ENCODE measurements at regions not wholly inside any gene's neighbourhood (a gene's known extent, or its start where the extent isn't known, plus 50 kb on each side); places are given as distances from the start of the nearest gene placed in this dataset.

DNA sequence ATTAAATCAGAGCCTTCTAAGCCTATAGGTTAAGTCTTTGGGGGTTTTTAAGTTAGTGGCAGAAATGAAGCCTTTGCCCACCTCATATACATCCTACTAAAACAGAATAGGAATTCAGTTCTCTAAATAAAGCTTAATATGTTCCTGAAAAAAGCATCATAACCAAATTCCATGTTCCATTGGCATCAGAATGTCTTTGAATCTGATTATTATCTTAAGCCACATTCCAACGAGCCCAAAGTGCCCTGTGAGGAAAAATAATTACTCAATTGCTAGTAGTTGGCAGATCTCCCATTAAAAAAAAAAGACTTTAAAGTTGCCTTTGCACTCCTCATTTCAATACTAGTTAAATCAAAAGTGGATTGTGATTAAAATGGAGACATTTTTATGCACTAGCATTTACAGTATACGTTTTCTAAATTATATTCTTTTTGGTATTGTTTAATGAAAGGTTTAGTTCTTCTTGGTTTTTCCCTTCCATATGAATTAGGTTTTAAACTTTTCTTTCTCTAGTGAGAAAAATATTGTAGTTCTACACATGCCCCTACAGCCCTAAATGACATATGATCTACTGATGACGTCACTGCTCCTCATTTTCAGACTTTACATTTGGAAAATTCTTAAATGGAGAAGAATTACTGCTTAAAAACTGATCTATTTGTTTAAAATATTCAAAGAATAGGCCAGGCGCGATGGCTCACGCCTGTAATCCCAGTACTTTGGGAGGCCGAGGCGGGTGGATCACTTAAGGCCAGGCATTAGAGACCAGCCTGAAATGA lies 54.3 kb upstream of the CABCOCO1 start:
- Histone ChIP-seq H3K9me3 (ENCODE audit: control insufficient read depth, low read length) (no peaks in the 10 kb centered on the region), H3K27me3 (ENCODE audit: control insufficient read depth, insufficient read depth, low read length, poor library complexity, severe bottlenecking) (no peaks in the 10 kb centered on the region), H3K36me3 (ENCODE audit: control insufficient read depth, insufficient read depth, low read length) (no peaks in the 10 kb centered on the region), H3K4me1 (ENCODE audit: control insufficient read depth, insufficient read depth, low read length) (no peaks in the 10 kb centered on the region), H3K27ac (ENCODE audit: low read depth, low read length) (no peak overlapping the region), H3K9ac (ENCODE audit: extremely low read depth, low read length, poor library complexity, severe bottlenecking) (no peak overlapping the region), H3K4me3 (ENCODE audit: low read length) (no peak overlapping the region)
- Mint-ChIP-seq H3K27ac (no peak overlapping the region), H3K27me3 (ENCODE audit: insufficient read depth) (peaks cover 4% of the 10 kb centered on the region), H3K36me3 (ENCODE audit: low read depth) (no peaks in the 10 kb centered on the region), H3K9me3 (no peaks in the 10 kb centered on the region), H3K4me1 (peaks cover 18% of the 10 kb centered on the region), H3K4me3 (no peak overlapping the region)
- no peak for DNase-seq
- 73 to 95% methylated on average over 3 to 7 of the region's 8 CpGs for WGBS, 2 experiments (ENCODE audit: insufficient coverage in 1 of 2, insufficient read length in 1 of 2)
- TF ChIP-seq, protein P1, sequence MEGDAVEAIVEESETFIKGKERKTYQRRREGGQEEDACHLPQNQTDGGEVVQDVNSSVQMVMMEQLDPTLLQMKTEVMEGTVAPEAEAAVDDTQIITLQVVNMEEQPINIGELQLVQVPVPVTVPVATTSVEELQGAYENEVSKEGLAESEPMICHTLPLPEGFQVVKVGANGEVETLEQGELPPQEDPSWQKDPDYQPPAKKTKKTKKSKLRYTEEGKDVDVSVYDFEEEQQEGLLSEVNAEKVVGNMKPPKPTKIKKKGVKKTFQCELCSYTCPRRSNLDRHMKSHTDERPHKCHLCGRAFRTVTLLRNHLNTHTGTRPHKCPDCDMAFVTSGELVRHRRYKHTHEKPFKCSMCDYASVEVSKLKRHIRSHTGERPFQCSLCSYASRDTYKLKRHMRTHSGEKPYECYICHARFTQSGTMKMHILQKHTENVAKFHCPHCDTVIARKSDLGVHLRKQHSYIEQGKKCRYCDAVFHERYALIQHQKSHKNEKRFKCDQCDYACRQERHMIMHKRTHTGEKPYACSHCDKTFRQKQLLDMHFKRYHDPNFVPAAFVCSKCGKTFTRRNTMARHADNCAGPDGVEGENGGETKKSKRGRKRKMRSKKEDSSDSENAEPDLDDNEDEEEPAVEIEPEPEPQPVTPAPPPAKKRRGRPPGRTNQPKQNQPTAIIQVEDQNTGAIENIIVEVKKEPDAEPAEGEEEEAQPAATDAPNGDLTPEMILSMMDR (conservative IDR thresholded peaks at IDR 0.05), result no peak

DNA sequence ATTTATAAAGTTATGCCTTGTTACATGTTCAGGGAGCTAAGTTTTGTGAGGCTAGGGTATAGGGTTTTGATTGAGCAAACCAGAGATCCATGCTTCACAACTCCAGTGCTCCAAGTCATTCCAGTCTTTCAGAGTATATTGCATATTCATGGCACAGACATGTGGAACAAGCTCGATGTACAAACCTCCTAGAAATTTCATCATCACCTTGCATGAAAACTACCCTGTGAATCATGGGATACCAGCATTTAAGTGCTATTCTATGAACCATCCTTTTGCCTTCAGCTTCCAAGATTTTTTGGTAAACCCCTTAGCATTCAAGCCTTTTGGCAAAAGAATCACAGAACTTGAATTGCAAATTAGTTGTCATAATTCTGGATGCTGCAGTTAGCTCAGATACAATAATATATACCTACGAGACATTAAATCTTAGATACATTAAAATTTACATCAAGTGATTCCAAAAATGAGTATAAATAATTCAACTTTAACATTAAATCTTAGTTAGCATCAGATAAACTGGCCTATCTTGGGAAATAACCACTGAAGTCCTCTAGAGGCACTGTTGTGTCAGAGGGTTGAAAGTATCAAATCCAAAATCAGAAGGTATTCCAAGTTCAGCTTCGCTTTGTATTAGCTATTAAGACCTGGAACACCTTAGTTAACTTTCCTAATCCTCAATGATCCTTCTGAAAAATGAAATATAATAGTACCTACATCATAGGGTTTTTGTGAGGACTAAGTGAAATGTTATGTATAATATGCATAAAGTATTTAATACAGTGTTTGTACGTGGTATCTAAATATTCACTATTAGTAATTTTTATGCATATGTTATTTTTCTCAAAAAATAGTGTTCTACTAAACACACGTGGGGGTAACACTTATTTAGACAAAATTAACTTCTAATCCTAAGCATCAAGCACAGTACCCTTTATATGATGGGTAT lies 55.5 kb upstream of the CABCOCO1 start:
- TF ChIP-seq, protein P1 (conservative IDR thresholded peaks at IDR 0.05), result peak; percentile 83
- no peak overlapping the region for H3K9ac ChIP-seq (ENCODE audit: extremely low read depth, low read length, poor library complexity, severe bottlenecking)
- no peak for DNase-seq
- Mint-ChIP-seq H3K27me3 (ENCODE audit: insufficient read depth) (peaks cover 4% of the 10 kb centered on the region), H3K27ac (no peak overlapping the region), H3K4me3 (no peak overlapping the region), H3K9me3 (no peaks in the 10 kb centered on the region), H3K36me3 (ENCODE audit: low read depth) (no peaks in the 10 kb centered on the region), H3K4me1 (peaks cover 8% of the 10 kb centered on the region)
- no peak overlapping the region for H3K27ac ChIP-seq (ENCODE audit: low read depth, low read length)
- no peak overlapping the region for H3K4me3 ChIP-seq (ENCODE audit: low read length)
- H3K4me1 ChIP-seq (ENCODE audit: control insufficient read depth, insufficient read depth, low read length), result no peaks in the 10 kb centered on the region
- H3K9me3 ChIP-seq (ENCODE audit: control insufficient read depth, low read length), result no peaks in the 10 kb centered on the region
- H3K27me3 ChIP-seq (ENCODE audit: control insufficient read depth, insufficient read depth, low read length, poor library complexity, severe bottlenecking), result no peaks in the 10 kb centered on the region
- 78 to 90% methylated on average over 2 to 3 of the region's 5 CpGs for WGBS, 2 experiments (ENCODE audit: insufficient coverage in 1 of 2, insufficient read length in 1 of 2)
- H3K36me3 ChIP-seq (ENCODE audit: control insufficient read depth, insufficient read depth, low read length), result no peaks in the 10 kb centered on the region

DNA sequence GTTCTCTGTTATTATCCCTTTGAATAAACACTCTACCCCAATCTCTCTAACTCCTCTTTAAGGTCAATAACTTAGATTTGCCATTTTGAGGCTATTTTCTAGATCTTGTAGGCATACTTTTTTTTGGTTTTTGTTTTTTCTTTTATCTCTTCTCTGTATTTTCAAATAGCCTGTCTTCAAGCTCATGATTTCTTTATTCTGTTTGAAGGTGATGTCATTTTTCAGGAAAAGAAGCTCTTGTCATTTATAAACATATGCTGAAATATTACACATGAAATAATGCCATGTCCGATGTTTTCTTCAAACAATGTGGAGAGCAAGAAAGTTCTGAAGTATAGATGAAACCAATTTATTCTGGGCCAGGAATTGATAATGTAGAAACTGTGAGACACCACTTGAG lies 57.5 kb upstream of the CABCOCO1 start:
- Histone ChIP-seq H3K9ac (ENCODE audit: extremely low read depth, low read length, poor library complexity, severe bottlenecking) (no peak overlapping the region), H3K36me3 (ENCODE audit: control insufficient read depth, insufficient read depth, low read length) (no peaks in the 10 kb centered on the region), H3K4me1 (ENCODE audit: control insufficient read depth, insufficient read depth, low read length) (no peaks in the 10 kb centered on the region), H3K27ac (ENCODE audit: low read depth, low read length) (no peak overlapping the region), H3K4me3 (ENCODE audit: low read length) (no peak overlapping the region), H3K9me3 (ENCODE audit: control insufficient read depth, low read length) (no peaks in the 10 kb centered on the region), H3K27me3 (ENCODE audit: control insufficient read depth, insufficient read depth, low read length, poor library complexity, severe bottlenecking) (no peaks in the 10 kb centered on the region)
- WGBS, 2 experiments (ENCODE audit: insufficient coverage in 1 of 2, insufficient read length in 1 of 2), result 88 to 94% methylated on average over 1 of the region's 1 CpG
- Mint-ChIP-seq H3K27ac (no peak overlapping the region), H3K4me1 (peaks cover 14% of the 10 kb centered on the region), H3K36me3 (ENCODE audit: low read depth) (no peaks in the 10 kb centered on the region), H3K9me3 (no peaks in the 10 kb centered on the region), H3K4me3 (no peak overlapping the region), H3K27me3 (ENCODE audit: insufficient read depth) (no peaks in the 10 kb centered on the region)
- TF ChIP-seq, protein P1 (conservative IDR thresholded peaks at IDR 0.05), result no peak
- no peak for DNase-seq

Measured in endodermal cell (in vitro differentiated cells).